Mesendoderm (in vitro differentiated cells): ENCODE measurements at regions not wholly inside any gene's neighbourhood (a gene's known extent, or its start where the extent isn't known, plus 50 kb on each side); places are given as distances from the start of the nearest gene placed in this dataset.

Source experiments
- DNase-seq: peaks from one replicate; pipeline ENCODE4 v3.0.0; 2013
- H2AK5ac ChIP-seq: 2 replicates; pipeline ENCODE4 v1.6.1; 2013; ENCODE audit warnings: low read length, inconsistent platforms
- H2BK120ac ChIP-seq: 2 replicates; pipeline ENCODE4 v1.6.1; 2013; ENCODE audit warnings: low read depth, mild to moderate bottlenecking, low read length, moderate library complexity, mixed read lengths
- H2BK15ac ChIP-seq: replicated peaks from 2 replicates; pipeline ENCODE4 v1.6.1; 2013; ENCODE audit warnings: low read depth, mild to moderate bottlenecking, moderate library complexity
- H2BK5ac ChIP-seq: 2 replicates; pipeline ENCODE4 v1.6.1; 2013; ENCODE audit warnings: low read length, inconsistent platforms
- H3K18ac ChIP-seq: 2 replicates; pipeline ENCODE4 v1.6.1; 2013; ENCODE audit warnings: mild to moderate bottlenecking, low read length, mixed read lengths
- H3K23ac ChIP-seq: one replicate; pipeline ENCODE4 v1.6.1; 2013; ENCODE audit warnings: low read length
- H3K27ac ChIP-seq: 2 replicates; pipeline ENCODE4 v1.5.1; 2013; ENCODE audit warnings: low read depth, mild to moderate bottlenecking, inconsistent platforms, low read length, moderate library complexity
- H3K27me3 ChIP-seq: 2 replicates; pipeline ENCODE4 v1.6.1; 2013; ENCODE audit warnings: low read length, control low read depth, mild to moderate bottlenecking, inconsistent platforms; ENCODE audit not compliant: insufficient read depth, poor library complexity
- H3K36me3 ChIP-seq: 2 replicates; pipeline ENCODE4 v1.6.1; 2013; ENCODE audit warnings: low read length, inconsistent platforms; ENCODE audit not compliant: control insufficient read depth, insufficient read depth
- H3K4ac ChIP-seq: one replicate; pipeline ENCODE4 v1.6.1; 2013; ENCODE audit warnings: low read depth, mild to moderate bottlenecking, low read length, moderate library complexity
- H3K4me1 ChIP-seq: 2 replicates; pipeline ENCODE4 v1.6.1; 2013; ENCODE audit warnings: low read depth, low read length, inconsistent platforms; ENCODE audit not compliant: control insufficient read depth
- H3K4me2 ChIP-seq: 2 replicates; pipeline ENCODE4 v1.6.1; 2013; ENCODE audit warnings: low read length
- H3K4me3 ChIP-seq: 2 replicates; pipeline ENCODE4 v1.5.1; 2013; ENCODE audit warnings: mild to moderate bottlenecking, low read length
- H3K56ac ChIP-seq: one replicate; pipeline ENCODE4 v1.6.1; 2013; ENCODE audit warnings: low read length
- H3K79me1 ChIP-seq: 2 replicates; pipeline ENCODE4 v1.6.1; 2013; ENCODE audit warnings: low read length, inconsistent platforms
- H3K79me2 ChIP-seq: 2 replicates; pipeline ENCODE4 v1.6.1; 2013; ENCODE audit warnings: mild to moderate bottlenecking, low read length; ENCODE audit not compliant: control insufficient read depth, insufficient read depth
- H3K9ac ChIP-seq: 2 replicates; pipeline ENCODE4 v1.6.1; 2013; ENCODE audit warnings: low read length, inconsistent platforms
- H4K5ac ChIP-seq: one replicate; pipeline ENCODE4 v1.6.1; 2013; ENCODE audit warnings: low read length
- H4K8ac ChIP-seq: one replicate; pipeline ENCODE4 v1.6.1; 2013; ENCODE audit warnings: low read depth, mild to moderate bottlenecking, control low read depth, low read length, moderate library complexity
- WGBS: extraction: QIAGEN DNeasy Blood & Tissue Kit; methylation state at CpG from one replicate; pipeline ENCODE4 v1.1.7; 2013; ENCODE audit warnings: low lambda C conversion rate, missing lambda C conversion rate; ENCODE audit not compliant: insufficient coverage; ENCODE audit errors: extremely low coverage; 5-methylcytosine and 5-hydroxymethylcytosine counted together

DNA sequence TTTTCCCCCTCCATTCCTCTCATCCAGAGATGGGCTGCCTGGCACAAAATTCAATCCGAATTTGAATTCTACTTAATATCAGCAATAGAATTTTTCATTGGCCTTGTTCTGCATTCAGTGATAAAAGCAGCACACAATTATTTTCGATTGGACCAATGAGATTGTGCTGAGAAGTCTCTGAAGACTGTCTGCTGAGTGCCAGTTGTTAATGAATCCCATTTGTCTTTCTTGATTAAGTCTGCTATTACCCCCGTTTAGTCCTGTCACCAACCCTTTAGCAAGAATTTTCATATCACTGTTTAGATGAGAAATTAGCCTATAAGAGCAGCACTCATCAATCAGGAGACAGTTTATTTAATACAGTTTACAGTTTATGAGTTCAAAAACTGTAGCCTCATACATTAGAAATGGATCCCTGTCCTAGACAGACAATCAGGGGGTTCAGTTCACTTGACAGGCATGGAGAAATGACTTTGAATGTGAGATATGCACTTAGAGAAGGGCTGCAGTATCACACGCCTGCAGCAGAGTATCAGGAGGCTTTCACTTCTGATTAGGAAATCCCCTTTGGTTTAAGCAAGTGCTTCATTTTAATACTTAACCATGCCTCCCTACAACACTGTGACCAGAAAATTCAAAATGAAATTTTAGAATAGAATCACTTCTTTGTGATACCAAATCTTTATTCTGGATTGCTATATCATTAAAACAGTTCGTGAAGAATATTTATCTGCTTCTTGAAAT is 304.7 kb upstream of the PTBP2 start:
- WGBS: no CpG with 5 or more reads among the region's 5 CpGs
- H2BK15ac ChIP-seq: no peak overlapping the region
- no peak overlapping the region for H3K18ac ChIP-seq
- H3K27me3 ChIP-seq: no peaks in the 10 kb centered on the region
- H3K4me2 ChIP-seq: no peak overlapping the region
- no peak overlapping the region for H2BK5ac ChIP-seq
- no peak overlapping the region for H3K4ac ChIP-seq
- H3K27ac ChIP-seq: no peak overlapping the region
- DNase-seq: no peak
- H2BK120ac ChIP-seq: no peak overlapping the region
- H4K5ac ChIP-seq: no peak overlapping the region
- no peak overlapping the region for H3K4me3 ChIP-seq
- no peak overlapping the region for H2AK5ac ChIP-seq
- no peak overlapping the region for H3K56ac ChIP-seq
- no peaks in the 10 kb centered on the region for H3K79me1 ChIP-seq
- no peak overlapping the region for H3K9ac ChIP-seq
- H3K23ac ChIP-seq: no peak overlapping the region
- no peaks in the 10 kb centered on the region for H3K36me3 ChIP-seq
- H4K8ac ChIP-seq: no peak overlapping the region
- H3K79me2 ChIP-seq: no peaks in the 10 kb centered on the region
- no peaks in the 10 kb centered on the region for H3K4me1 ChIP-seq

DNA sequence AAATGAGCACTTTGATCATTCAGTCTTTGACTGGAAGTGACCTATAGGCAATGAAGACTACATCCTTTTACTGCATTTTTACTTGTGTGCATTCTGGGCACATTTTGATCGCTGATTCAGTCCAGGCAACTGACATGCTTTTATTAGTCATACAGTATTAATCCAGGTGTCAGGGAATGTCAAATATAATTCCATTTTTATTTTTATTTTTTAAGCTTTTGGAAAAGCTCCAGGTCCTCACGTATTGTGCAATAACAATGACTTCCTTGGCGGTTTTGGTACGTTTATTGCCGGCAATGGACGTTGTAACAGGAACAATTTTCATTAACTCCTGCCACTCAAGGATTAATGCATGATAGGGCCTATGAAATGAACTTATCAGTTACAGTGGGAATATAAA is 302.6 kb upstream of the PTBP2 start:
- H3K4ac ChIP-seq: no peak overlapping the region
- H4K8ac ChIP-seq: no peak overlapping the region
- no peak overlapping the region for H3K23ac ChIP-seq
- H3K4me1 ChIP-seq: no peaks in the 10 kb centered on the region
- no peaks in the 10 kb centered on the region for H3K79me1 ChIP-seq
- DNase-seq: no peak
- no peak overlapping the region for H3K4me3 ChIP-seq
- H2BK5ac ChIP-seq: no peak overlapping the region
- H3K79me2 ChIP-seq: no peaks in the 10 kb centered on the region
- no peak overlapping the region for H2BK120ac ChIP-seq
- no peak overlapping the region for H3K4me2 ChIP-seq
- no peak overlapping the region for H3K56ac ChIP-seq
- H4K5ac ChIP-seq: no peak overlapping the region
- H2AK5ac ChIP-seq: no peak overlapping the region
- H2BK15ac ChIP-seq: no peak overlapping the region
- H3K18ac ChIP-seq: no peak overlapping the region
- H3K27me3 ChIP-seq: no peaks in the 10 kb centered on the region
- no peaks in the 10 kb centered on the region for H3K36me3 ChIP-seq
- WGBS: no CpG with 5 or more reads among the region's 6 CpGs
- no peak overlapping the region for H3K9ac ChIP-seq
- H3K27ac ChIP-seq: no peak overlapping the region

DNA sequence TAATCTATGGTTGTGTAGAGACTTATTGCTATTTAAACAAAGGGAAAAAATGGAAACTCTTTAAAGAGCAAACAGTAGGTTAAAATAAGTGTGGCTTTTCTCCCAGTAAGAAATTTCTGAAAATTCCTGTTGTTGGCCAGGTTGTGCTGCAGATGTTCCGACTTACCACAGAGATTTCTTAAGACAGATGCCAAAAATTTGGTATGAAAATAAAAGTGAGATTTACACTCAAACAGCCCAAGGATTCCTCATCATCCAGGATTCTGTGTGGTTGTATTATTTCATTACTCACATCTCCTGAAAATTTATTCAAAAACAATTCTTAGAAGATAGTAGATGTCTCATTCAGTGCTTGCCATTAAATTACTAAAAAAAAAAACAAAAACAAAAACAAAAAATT is 296.7 kb upstream of the PTBP2 start:
- H2BK120ac ChIP-seq: no peak overlapping the region
- no peak overlapping the region for H4K5ac ChIP-seq
- H2BK5ac ChIP-seq: no peak overlapping the region
- H3K56ac ChIP-seq: no peak overlapping the region
- no peak overlapping the region for H3K23ac ChIP-seq
- no peak overlapping the region for H3K4me2 ChIP-seq
- H2BK15ac ChIP-seq: no peak overlapping the region
- no peaks in the 10 kb centered on the region for H3K36me3 ChIP-seq
- no peak overlapping the region for H3K4ac ChIP-seq
- no peaks in the 10 kb centered on the region for H3K4me1 ChIP-seq
- H2AK5ac ChIP-seq: no peak overlapping the region
- no peak overlapping the region for H3K9ac ChIP-seq
- H3K18ac ChIP-seq: no peak overlapping the region
- H3K79me1 ChIP-seq: no peaks in the 10 kb centered on the region
- H3K4me3 ChIP-seq: no peak overlapping the region
- WGBS: no CpG with 5 or more reads among the region's 1 CpG
- H3K27me3 ChIP-seq: no peaks in the 10 kb centered on the region
- no peak for DNase-seq
- no peaks in the 10 kb centered on the region for H3K79me2 ChIP-seq
- H4K8ac ChIP-seq: no peak overlapping the region
- no peak overlapping the region for H3K27ac ChIP-seq

DNA sequence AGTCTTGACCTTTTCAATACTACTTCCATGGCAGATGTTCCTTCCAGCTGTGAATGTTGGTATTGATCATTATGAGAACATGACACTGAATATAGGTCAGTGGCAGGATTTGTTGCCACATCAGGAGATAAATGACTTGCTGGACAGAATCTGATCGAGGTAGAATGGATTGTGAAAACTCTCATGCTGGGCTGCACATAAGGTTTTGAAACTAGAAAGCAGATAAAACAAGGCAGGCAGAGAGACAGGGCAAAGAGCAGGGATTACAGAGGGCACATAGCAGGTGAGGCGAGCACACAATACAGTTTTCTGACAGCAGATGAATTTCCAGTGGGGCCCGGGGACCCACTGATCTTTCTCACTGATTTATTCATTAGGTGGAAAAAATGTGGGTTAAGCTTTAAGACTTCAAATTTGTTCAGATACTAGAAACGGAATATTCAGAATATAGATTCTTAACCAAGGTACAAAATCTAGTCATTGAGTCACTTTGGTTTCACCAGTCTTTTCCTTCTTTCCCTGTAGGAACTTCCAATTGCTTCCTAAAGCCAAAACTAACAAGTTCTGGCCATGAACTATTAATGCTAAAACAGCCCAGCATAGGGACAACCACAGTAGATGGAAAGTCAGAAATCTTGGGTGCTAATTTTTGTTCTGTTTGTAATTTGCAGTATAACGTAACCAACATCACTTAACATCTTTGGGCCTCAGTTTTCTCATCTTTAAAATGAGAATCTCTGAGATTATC is 296.0 kb upstream of the PTBP2 start:
- Histone ChIP-seq H3K23ac (no peak overlapping the region), H3K18ac (no peak overlapping the region), H2BK5ac (no peak overlapping the region), H2BK15ac (no peak overlapping the region), H3K27me3 (no peaks in the 10 kb centered on the region), H3K56ac (no peak overlapping the region), H3K27ac (no peak overlapping the region), H3K9ac (no peak overlapping the region), H3K4me3 (no peak overlapping the region), H2AK5ac (no peak overlapping the region), H4K8ac (no peak overlapping the region), H4K5ac (no peak overlapping the region), H3K79me2 (no peaks in the 10 kb centered on the region), H3K36me3 (no peaks in the 10 kb centered on the region), H3K4me2 (no peak overlapping the region), H3K4me1 (no peaks in the 10 kb centered on the region), H3K4ac (no peak overlapping the region), H3K79me1 (no peaks in the 10 kb centered on the region), H2BK120ac (no peak overlapping the region)
- no CpG with 5 or more reads among the region's 5 CpGs for WGBS
- no peak for DNase-seq

DNA sequence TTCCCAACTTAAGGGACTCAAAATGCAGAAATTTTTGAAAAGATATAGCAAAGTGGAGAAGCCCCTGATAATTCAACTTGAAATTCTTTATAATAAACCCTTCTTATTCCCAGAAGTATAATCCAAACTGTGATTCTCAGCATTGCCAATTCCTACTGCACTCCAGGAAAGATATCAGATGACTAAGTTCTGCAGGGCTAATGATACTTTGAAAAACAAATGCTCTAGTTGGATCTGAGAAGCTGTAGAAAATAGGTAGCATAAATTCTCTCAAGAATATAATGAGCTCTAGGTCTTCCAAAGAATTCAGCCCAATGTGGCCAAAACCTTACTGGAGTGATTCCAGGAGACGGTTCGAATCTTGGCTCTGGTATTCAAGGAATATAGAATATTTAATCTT is 294.0 kb upstream of the PTBP2 start:
- Histone ChIP-seq H3K36me3 (no peaks in the 10 kb centered on the region), H4K5ac (no peak overlapping the region), H3K79me1 (no peaks in the 10 kb centered on the region), H2BK120ac (no peak overlapping the region), H3K27ac (no peak overlapping the region), H2BK5ac (no peak overlapping the region), H3K27me3 (no peaks in the 10 kb centered on the region), H3K4me2 (no peak overlapping the region), H3K18ac (no peak overlapping the region), H2AK5ac (no peak overlapping the region), H2BK15ac (no peak overlapping the region), H3K9ac (no peak overlapping the region), H3K56ac (no peak overlapping the region), H3K4me1 (no peaks in the 10 kb centered on the region), H3K79me2 (no peaks in the 10 kb centered on the region), H3K4me3 (no peak overlapping the region), H4K8ac (no peak overlapping the region), H3K4ac (no peak overlapping the region), H3K23ac (no peak overlapping the region)
- WGBS: no CpG with 5 or more reads among the region's 2 CpGs
- DNase-seq: no peak
